Neural crest cell (in vitro differentiated cells): ENCODE measurements at regions not wholly inside any gene's neighbourhood (a gene's known extent, or its start where the extent isn't known, plus 50 kb on each side); places are given as distances from the start of the nearest gene placed in this dataset.

ENCODE experiments used
- DNase-seq: peaks from one replicate; pipeline ENCODE4 v3.0.0; 2021; ENCODE audit warnings: low read depth, mixed read lengths, low spot score
- H3K27ac Mint-ChIP-seq: one replicate; pipeline ENCODE4 v1.8.0; 2021; ENCODE audit warnings: mild to moderate bottlenecking, mixed read lengths; ENCODE audit not compliant: unreplicated experiment
- H3K27me3 Mint-ChIP-seq: 2 replicates; pipeline ENCODE4 v1.8.0; 2021; ENCODE audit warnings: low read depth, mild to moderate bottlenecking, mixed read lengths
- H3K36me3 Mint-ChIP-seq: 2 replicates; pipeline ENCODE4 v1.8.0; 2021; ENCODE audit warnings: low read depth, mild to moderate bottlenecking, mixed read lengths
- H3K4me1 Mint-ChIP-seq: 2 replicates; pipeline ENCODE4 v1.8.0; 2021; ENCODE audit warnings: mixed read lengths
- H3K4me3 Mint-ChIP-seq: one replicate; pipeline ENCODE4 v1.8.0; 2021; ENCODE audit warnings: mild to moderate bottlenecking, mixed read lengths
- H3K9me3 Mint-ChIP-seq: 2 replicates; pipeline ENCODE4 v1.8.0; 2021; ENCODE audit warnings: mixed read lengths
- CTCF ChIP-seq: fragments of 200-600 bp; sonication (generic); conservative IDR thresholded peaks from 2 replicates; pipeline ENCODE4 v1.5.0; 2021; ENCODE audit warnings: antibody characterized with exemption, mild to moderate bottlenecking

GRCh38 chr13:110825516-110825915, 89.4 kb downstream of the ANKRD10 start:
- H3K27ac Mint-ChIP-seq, result no peak overlapping the region
- no peak overlapping the region for H3K4me3 Mint-ChIP-seq
- H3K4me1 Mint-ChIP-seq, result no peaks in the 10 kb centered on the region
- no peak for TF ChIP-seq CTCF
- no peak for DNase-seq
- no peaks in the 10 kb centered on the region for H3K9me3 Mint-ChIP-seq
- no peaks in the 10 kb centered on the region for H3K36me3 Mint-ChIP-seq
- no peaks in the 10 kb centered on the region for H3K27me3 Mint-ChIP-seq

- no peak for DNase-seq
- Mint-ChIP-seq H3K4me1 (no peaks in the 10 kb centered on the region), H3K4me3 (no peak overlapping the region), H3K9me3 (no peaks in the 10 kb centered on the region), H3K27me3 (no peaks in the 10 kb centered on the region), H3K36me3 (no peaks in the 10 kb centered on the region), H3K27ac (no peak overlapping the region)
- no peak for TF ChIP-seq CTCF
Observed at GRCh38 chr13:110826101-110826500, 88.8 kb downstream of the ANKRD10 start.

- no peak for TF ChIP-seq CTCF
- Mint-ChIP-seq H3K36me3 (no peaks in the 10 kb centered on the region), H3K27ac (no peak overlapping the region)
Observed at GRCh38 chr13:110826861-110827672, 87.8 kb downstream of the ANKRD10 start.

More at GRCh38 chr13:110826861-110827672, 87.8 kb downstream of the ANKRD10 start:
- DNase-seq, result no peak
- Mint-ChIP-seq H3K4me3 (no peak overlapping the region), H3K27me3 (no peaks in the 10 kb centered on the region), H3K9me3 (no peaks in the 10 kb centered on the region), H3K4me1 (no peaks in the 10 kb centered on the region)
